Ovary (tissue), 7 donors: ENCODE measurements at regions not wholly inside any gene's neighbourhood (a gene's known extent, or its start where the extent isn't known, plus 50 kb on each side); places are given as distances from the start of the nearest gene placed in this dataset.

Experiments used
- DNase-seq, 5 donors: peaks; one replicate each; pipeline ENCODE4 v3.0.0-alpha.2; 2019 to 2020
- H3K27ac ChIP-seq, 2 donors: fragments of 200-600 bp; one replicate each; pipeline versions ENCODE4 v1.5.1 to v1.8.0; 2019 to 2022
- H3K27me3 ChIP-seq: fragments of 200-600 bp; one replicate; pipeline ENCODE4 v1.8.0; 2022
- H3K36me3 ChIP-seq: fragments of 200-600 bp; sonication (generic); one replicate; pipeline ENCODE4 v1.5.1; 2019
- H3K4me1 ChIP-seq: one replicate; pipeline ENCODE4 v1.8.1; 2013; ENCODE audit warnings: mild to moderate bottlenecking, moderate library complexity; ENCODE audit not compliant: insufficient read depth
- H3K4me3 ChIP-seq: fragments of 200-600 bp; sonication (generic); one replicate; pipeline ENCODE4 v1.5.1; 2017
- H3K9me3 ChIP-seq, 2 donors: fragments of 200-600 bp in 1 of 2; sonication (generic) in 1 of 2; one replicate each; pipeline versions ENCODE4 v1.5.1 to v1.8.1; 2013 to 2019; ENCODE audit warnings: mild to moderate bottlenecking in 1 of 2, moderate library complexity in 1 of 2
- CTCF ChIP-seq, 3 donors: fragments of 450-650 bp in 2 of 3; fragments of 200-600 bp in 1 of 3; IDR thresholded peaks; one replicate each; pipeline versions ENCODE4 v1.5.1 to v1.8.0; 2016 to 2022; ENCODE audit warnings: antibody characterized with exemption in 3 of 3, mild to moderate bottlenecking in 1 of 3
- EP300 ChIP-seq: sonication (generic); formaldehyde crosslinking; IDR thresholded peaks from one replicate; pipeline ENCODE4 v1.6.1; 2017; ENCODE audit warnings: antibody characterized with exemption
- POLR2A ChIP-seq: fragments of 450-650 bp; IDR thresholded peaks from one replicate; pipeline ENCODE4 v1.6.1; 2017; ENCODE audit warnings: antibody characterized with exemption, mild to moderate bottlenecking, moderate library complexity
- WGBS, 3 donors: extraction: QIAGEN DNeasy Blood & Tissue Kit in 1 of 3; methylation state at CpG; one replicate each; pipeline versions ENCODE4 v1.1.5 to v1.1.7; 2013 to 2017; 5-methylcytosine and 5-hydroxymethylcytosine counted together
- intact Hi-C, 4 donors: fragments of 100-400 bp; cut with DNase I; formaldehyde crosslinking; loops; one replicate each; pipeline versions ENCODE4 v1.11.0 to v1.15.1; 2022 to 2023
- donor health status: DM: no; HTN: no; CAD: no; lungs with moderate emphysema.
- donor health status: DM: no; HTN: no; CAD: no.
- donor health status: Bipolar disorder and iron deficiency.
- donor health status: DM: no; HTN: no; CAD: no.
- donor health status: DM: yes; HTN: yes; CAD: no.

DNA sequence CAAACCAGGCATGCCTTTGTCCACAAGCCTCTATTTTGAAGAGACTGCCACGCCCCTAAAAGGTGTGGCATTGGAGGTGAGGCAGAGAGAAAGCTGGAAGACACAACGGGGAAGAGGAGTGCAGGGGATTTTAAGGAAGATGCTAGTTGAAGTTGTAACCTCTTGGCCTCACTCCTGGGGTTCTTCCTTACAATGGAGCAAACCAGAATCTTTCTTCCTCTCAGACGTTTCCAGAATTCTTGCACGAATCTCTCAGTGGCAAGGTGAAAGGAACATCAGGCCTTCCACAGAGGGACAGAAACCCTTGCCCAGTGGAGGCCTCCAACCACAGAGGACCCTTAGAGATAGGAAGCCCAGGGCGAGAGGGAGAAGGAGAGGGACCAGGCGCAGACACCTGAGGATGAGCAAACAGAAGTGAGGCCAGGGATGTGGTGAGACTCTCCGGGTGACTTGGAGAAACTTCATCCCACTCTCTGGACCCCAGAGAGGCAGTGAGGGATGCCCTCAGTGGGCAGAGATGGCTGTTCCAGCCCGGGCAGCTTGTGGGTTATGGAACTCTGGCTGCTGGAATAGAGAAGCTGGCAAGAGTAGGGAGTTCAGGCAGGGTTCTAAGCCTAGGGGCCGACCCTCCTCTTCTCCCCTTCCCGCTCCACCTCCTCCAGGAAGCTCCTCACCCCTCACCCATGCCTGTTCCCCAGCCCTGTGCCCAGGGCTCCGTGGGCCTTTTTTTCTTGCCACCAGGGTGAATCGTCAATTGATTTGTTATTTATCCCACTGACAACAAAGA, 136.8 kb upstream of the RUNX3 start:
- H3K4me1 ChIP-seq = peaks cover 2% of the 10 kb centered on the region
- DNase-seq = no peak
- H3K4me3 ChIP-seq = no peak overlapping the region
- TF ChIP-seq POLR2A = no peak
- no peak overlapping the region for H3K27ac ChIP-seq
- intact Hi-C loops = no loop called here
- H3K27me3 ChIP-seq = no peaks in the 10 kb centered on the region
- no peaks in the 10 kb centered on the region for H3K36me3 ChIP-seq
- WGBS, 3 donors = 58 to 69% (median 68%) methylated on average over 12 of the region's 12 CpGs
- H3K9me3 ChIP-seq = no peaks in the 10 kb centered on the region

- H3K27me3 ChIP-seq = no peaks in the 10 kb centered on the region
- no peak overlapping the region for H3K4me3 ChIP-seq
- peaks cover 2% of the 10 kb centered on the region for H3K4me1 ChIP-seq
- H3K9me3 ChIP-seq = no peaks in the 10 kb centered on the region
- intact Hi-C loops = no loop called here
- no peak for DNase-seq
- 9 to 13% (median 12%) methylated on average over 8 of the region's 8 CpGs for WGBS, 3 donors
- H3K27ac ChIP-seq = no peak overlapping the region
- H3K36me3 ChIP-seq = no peaks in the 10 kb centered on the region
- TF ChIP-seq POLR2A = no peak
- no peak for TF ChIP-seq CTCF (IDR thresholded peaks at IDR 0.05)
- no peak for TF ChIP-seq EP300
Measured at GRCh38 chr1:25066256-25066655, 136.2 kb upstream of the RUNX3 start.

DNA sequence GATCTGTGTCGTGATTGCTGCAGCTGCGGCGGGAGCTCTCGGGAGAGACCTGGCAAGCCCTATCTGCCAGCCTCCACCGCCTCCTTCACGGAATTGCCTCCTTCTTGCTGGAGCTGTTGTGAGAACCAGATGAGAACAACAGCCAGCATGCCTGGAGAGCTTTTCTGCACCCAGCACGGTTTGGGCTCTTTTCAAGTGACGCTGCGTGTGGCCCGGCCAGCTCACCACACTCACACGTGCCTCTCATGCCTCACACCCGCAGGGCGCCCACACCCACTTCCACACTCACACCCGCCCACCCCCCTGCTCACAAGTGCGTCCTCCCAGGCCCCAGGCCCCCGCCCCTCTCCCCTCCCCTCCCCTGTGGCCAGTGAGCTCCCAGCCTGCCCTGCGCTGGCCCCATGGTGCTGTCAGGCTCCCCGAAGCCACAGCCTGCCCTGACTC, 135.7 kb upstream of the RUNX3 start:
- H3K36me3 ChIP-seq = no peaks in the 10 kb centered on the region
- intact Hi-C loops = no loop called here
- H3K4me1 ChIP-seq = peaks cover 2% of the 10 kb centered on the region
- H3K27me3 ChIP-seq = no peaks in the 10 kb centered on the region
- 19 to 48% (median 29%) methylated on average over 17 to 18 of the region's 18 CpGs for WGBS, 3 donors
- H3K9me3 ChIP-seq = no peaks in the 10 kb centered on the region
- H3K4me3 ChIP-seq = no peak overlapping the region
- TF ChIP-seq CTCF (IDR thresholded peaks at IDR 0.05) = no peak
- no peak for TF ChIP-seq POLR2A
- TF ChIP-seq EP300 = no peak
- no peak overlapping the region for H3K27ac ChIP-seq
- no peak for DNase-seq

DNA sequence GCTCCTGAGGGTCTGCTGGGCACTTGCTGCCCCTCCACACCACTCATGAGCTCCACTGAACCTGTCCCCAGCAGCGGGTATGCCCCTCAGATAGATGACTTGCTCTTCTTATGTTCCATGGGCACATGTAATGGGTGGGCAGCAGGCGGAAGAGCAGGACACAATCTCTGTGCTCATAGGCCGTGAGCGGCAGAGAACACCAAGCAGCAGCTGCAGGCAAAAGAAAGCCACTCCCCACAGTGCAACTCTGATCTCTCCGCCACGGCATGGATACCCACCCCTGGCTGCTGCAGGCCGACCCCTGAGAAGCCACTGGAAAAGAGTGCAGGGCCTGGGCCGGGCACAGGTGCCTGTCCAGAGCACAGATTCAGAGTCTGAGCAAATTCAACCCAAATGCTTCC, 135.2 kb upstream of the RUNX3 start:
- Histone ChIP-seq H3K27me3 (no peaks in the 10 kb centered on the region), H3K4me1 (peaks cover 2% of the 10 kb centered on the region), H3K27ac (no peak overlapping the region), H3K36me3 (no peaks in the 10 kb centered on the region), H3K4me3 (no peak overlapping the region), H3K9me3 (no peaks in the 10 kb centered on the region)
- intact Hi-C loops = no loop called here
- DNase-seq = no peak
- TF ChIP-seq POLR2A (no peak), EP300 (no peak), CTCF (IDR thresholded peaks at IDR 0.05) (no peak)
- WGBS, 3 donors = 66 to 73% (median 73%) methylated on average over 8 of the region's 8 CpGs

DNA sequence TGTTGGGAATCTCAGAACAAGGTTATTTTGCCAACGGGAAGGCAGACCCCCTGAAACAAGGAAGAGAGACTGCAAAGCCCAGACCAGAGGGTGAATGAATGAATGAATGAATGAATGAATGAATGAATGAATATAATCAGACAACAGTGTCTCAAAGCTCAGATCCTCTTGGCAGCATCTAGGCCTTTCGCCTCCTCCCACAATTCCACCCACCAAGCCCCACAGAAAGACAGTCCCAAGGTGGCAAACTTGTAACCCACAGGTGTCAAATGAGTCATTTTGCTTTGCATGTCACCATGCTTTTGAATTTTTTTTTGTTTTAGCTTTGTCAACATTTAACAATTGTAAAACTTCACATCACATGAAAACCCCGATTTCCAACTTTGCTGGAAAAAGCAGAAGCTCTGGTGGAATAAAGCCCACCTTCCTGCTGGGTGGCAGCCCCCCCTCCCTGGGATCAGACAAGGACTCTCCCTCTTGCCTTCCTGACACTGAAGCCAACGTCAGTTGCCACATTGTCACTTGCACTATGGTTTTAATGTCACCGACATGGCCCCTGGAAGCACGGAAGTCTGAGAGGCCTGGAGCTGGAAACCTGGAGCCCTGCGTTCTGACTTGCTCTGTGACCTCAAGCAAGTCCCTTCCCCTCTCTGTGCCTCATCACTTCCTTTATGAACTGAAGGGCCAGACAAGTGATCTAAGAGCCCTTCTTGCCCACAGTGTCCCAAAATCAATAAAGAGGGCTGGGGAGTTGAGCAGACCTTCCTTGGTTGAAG, 134.6 kb upstream of the RUNX3 start:
- H3K27me3 ChIP-seq = no peaks in the 10 kb centered on the region
- H3K36me3 ChIP-seq = no peaks in the 10 kb centered on the region
- no peak overlapping the region for H3K4me3 ChIP-seq
- no peak for TF ChIP-seq POLR2A
- no peak for TF ChIP-seq EP300
- TF ChIP-seq CTCF (IDR thresholded peaks at IDR 0.05) = no peak
- no peak overlapping the region for H3K27ac ChIP-seq
- H3K9me3 ChIP-seq = no peaks in the 10 kb centered on the region
- 81 to 87% (median 81%) methylated on average over 7 of the region's 7 CpGs for WGBS, 3 donors
- peaks cover 2% of the 10 kb centered on the region for H3K4me1 ChIP-seq
- intact Hi-C loops = no loop called here
- DNase-seq = no peak
